CD14-positive monocyte (primary cell): ENCODE measurements at regions not wholly inside any gene's neighbourhood (a gene's known extent, or its start where the extent isn't known, plus 50 kb on each side); places are given as distances from the start of the nearest gene placed in this dataset.

Source experiments
- DNase-seq, 3 donors: peaks; one replicate each; pipeline ENCODE4 v3.0.0-alpha.2; 2011 to 2022
- H2AFZ ChIP-seq: 2 replicates; pipeline ENCODE4 v1.6.0; 2012; ENCODE audit warnings: mild to moderate bottlenecking, low read depth, low read length, inconsistent platforms; ENCODE audit not compliant: insufficient read depth, poor library complexity, severe bottlenecking
- H3K27ac ChIP-seq, 2 donors: 1 replicate in 1 of 2; 2 replicates in 1 of 2; pipeline ENCODE4 v1.5.1; 2012 to 2013; ENCODE audit warnings: low read length in 2 of 2, control low read depth in 1 of 2, inconsistent platforms in 1 of 2, low read depth in 1 of 2, mild to moderate bottlenecking in 1 of 2
- H3K27me3 ChIP-seq, 2 donors: one replicate each; pipeline versions ENCODE4 v1.6.0 to v1.6.1; 2011 to 2013; ENCODE audit warnings: low read length in 2 of 2; ENCODE audit not compliant: control insufficient read depth in 2 of 2, insufficient read depth in 2 of 2
- H3K36me3 ChIP-seq, 2 donors: replicated peaks in 1 of 2; 1 replicate in 1 of 2; 2 replicates in 1 of 2; pipeline versions ENCODE4 v1.5.1 to v1.6.1; 2012 to 2013; ENCODE audit warnings: low read length in 2 of 2, control low read depth in 1 of 2, inconsistent platforms in 1 of 2, mild to moderate bottlenecking in 1 of 2; ENCODE audit not compliant: insufficient read depth in 2 of 2, control insufficient read depth in 1 of 2
- H3K4me1 ChIP-seq, 2 donors: 1 replicate in 1 of 2; 2 replicates in 1 of 2; pipeline versions ENCODE4 v1.5.1 to v1.6.1; 2012 to 2013; ENCODE audit warnings: low read length in 2 of 2, control low read depth in 1 of 2, inconsistent platforms in 1 of 2, mild to moderate bottlenecking in 1 of 2, moderate library complexity in 1 of 2; ENCODE audit not compliant: insufficient read depth in 2 of 2, control insufficient read depth in 1 of 2
- H3K4me2 ChIP-seq: replicated peaks from 2 replicates; pipeline ENCODE3; 2012; ENCODE audit warnings: low read length, moderate library complexity, mild to moderate bottlenecking; ENCODE audit not compliant: poor library complexity, severe bottlenecking; ENCODE audit errors: extremely low read depth
- H3K4me3 ChIP-seq, 3 experiments: fragments of 200-600 bp in 1 of 3; sonication (generic) in 1 of 3; replicated peaks in 1 of 3; 1 replicate in 2 of 3; 2 replicates in 1 of 3; pipeline ENCODE4 v1.5.1; 2011 to 2013; ENCODE audit warnings: low read length in 3 of 3, mild to moderate bottlenecking in 3 of 3, control low read depth in 2 of 3, low read depth in 2 of 3, inconsistent platforms in 1 of 3, moderate library complexity in 1 of 3
- H3K79me2 ChIP-seq: 2 replicates; pipeline ENCODE4 v1.6.0; 2012; ENCODE audit warnings: mild to moderate bottlenecking, control low read depth, inconsistent platforms, low read length, moderate library complexity; ENCODE audit not compliant: insufficient read depth
- H3K9ac ChIP-seq: 2 replicates; pipeline ENCODE4 v1.6.0; 2017; ENCODE audit warnings: low read length, mild to moderate bottlenecking; ENCODE audit not compliant: insufficient read depth, poor library complexity, severe bottlenecking
- H3K9me3 ChIP-seq, 2 donors: replicated peaks in 1 of 2; 1 replicate in 1 of 2; 2 replicates in 1 of 2; pipeline versions ENCODE4 v1.5.1 to v1.6.1; 2012 to 2013; ENCODE audit warnings: low read length in 2 of 2, control low read depth in 1 of 2; ENCODE audit not compliant: control insufficient read depth in 1 of 2, insufficient read depth in 1 of 2
- H4K20me1 ChIP-seq: 2 replicates; pipeline ENCODE4 v1.6.0; 2012; ENCODE audit warnings: mild to moderate bottlenecking, low read length, control low read depth, moderate library complexity; ENCODE audit not compliant: insufficient read depth
- H3K27ac Mint-ChIP-seq, 7 donors: one replicate each; pipeline ENCODE4 v1.8.0; 2020; ENCODE audit warnings: mild to moderate bottlenecking in 7 of 7, mixed read lengths in 7 of 7, moderate library complexity in 6 of 7, inconsistent platforms in 2 of 7
- H3K27me3 Mint-ChIP-seq, 3 donors: one replicate each; pipeline ENCODE4 v1.8.0; 2021 to 2022; ENCODE audit warnings: low read depth in 3 of 3, mild to moderate bottlenecking in 3 of 3, mixed read lengths in 3 of 3, moderate library complexity in 3 of 3, inconsistent platforms in 1 of 3
- H3K36me3 Mint-ChIP-seq, 2 donors: one replicate each; pipeline ENCODE4 v1.8.0; 2020; ENCODE audit warnings: mixed read lengths in 2 of 2, inconsistent platforms in 1 of 2, mild to moderate bottlenecking in 1 of 2
- H3K4me1 Mint-ChIP-seq: one replicate; pipeline ENCODE4 v1.8.0; 2020; ENCODE audit warnings: mild to moderate bottlenecking, mixed read lengths
- H3K4me3 Mint-ChIP-seq, 2 donors: one replicate each; pipeline ENCODE4 v1.8.0; 2020; ENCODE audit warnings: mild to moderate bottlenecking in 2 of 2, mixed read lengths in 2 of 2, moderate library complexity in 1 of 2
- H3K9me3 Mint-ChIP-seq, 7 donors: one replicate each; pipeline ENCODE4 v1.8.0; 2020 to 2022; ENCODE audit warnings: mixed read lengths in 7 of 7, mild to moderate bottlenecking in 6 of 7, moderate library complexity in 6 of 7, inconsistent platforms in 2 of 7
- WGBS: methylation state at CpG from one replicate; pipeline ENCODE4 v1.1.5; 2013; ENCODE audit warnings: missing lambda C conversion rate; ENCODE audit not compliant: insufficient coverage; 5-methylcytosine and 5-hydroxymethylcytosine counted together
- intact Hi-C, 2 donors: fragments of 100-400 bp; cut with micrococcal nuclease; formaldehyde crosslinking; loops; one replicate each; pipeline versions ENCODE4 v1.15.0 to v1.15.1; 2023
- TF ChIP-seq, protein P1 (sequence below): fragments of 200-600 bp; IDR thresholded peaks from one replicate; pipeline ENCODE4 v1.8.0; 2022; ENCODE audit warnings: antibody characterized with exemption, mild to moderate bottlenecking

DNA sequence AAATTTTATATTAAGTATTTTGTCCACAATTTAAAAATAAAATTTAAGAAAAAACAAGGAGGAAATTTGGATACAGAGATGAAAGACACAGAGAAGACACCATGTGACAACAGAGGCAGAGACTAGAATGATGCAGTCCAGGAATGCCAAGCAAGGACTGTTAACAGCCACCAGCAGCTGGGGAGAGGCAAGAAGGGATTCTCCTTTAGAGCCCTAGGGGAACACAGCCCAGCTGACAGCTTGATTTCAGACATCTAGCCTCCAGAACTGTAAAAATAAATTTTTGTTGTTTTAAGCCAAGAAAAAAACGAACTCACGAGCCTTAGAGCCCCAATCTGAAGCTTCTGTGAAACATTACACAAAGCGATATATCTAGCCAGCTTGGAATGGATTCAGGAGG lies 198.5 kb downstream of the ZNF648 start:
- Histone ChIP-seq H4K20me1 (no peaks in the 10 kb centered on the region), H3K27ac (no peak overlapping the region), H3K36me3 (no peaks in the 10 kb centered on the region), H3K4me2 (no peak overlapping the region), H3K4me1 (no peaks in the 10 kb centered on the region), H3K79me2 (no peaks in the 10 kb centered on the region), H3K4me3 (no peak overlapping the region), H3K27me3 (no peaks in the 10 kb centered on the region), H2AFZ (no peak overlapping the region), H3K9me3 (no peaks in the 10 kb centered on the region), H3K9ac (no peak overlapping the region)
- TF ChIP-seq, protein P1, sequence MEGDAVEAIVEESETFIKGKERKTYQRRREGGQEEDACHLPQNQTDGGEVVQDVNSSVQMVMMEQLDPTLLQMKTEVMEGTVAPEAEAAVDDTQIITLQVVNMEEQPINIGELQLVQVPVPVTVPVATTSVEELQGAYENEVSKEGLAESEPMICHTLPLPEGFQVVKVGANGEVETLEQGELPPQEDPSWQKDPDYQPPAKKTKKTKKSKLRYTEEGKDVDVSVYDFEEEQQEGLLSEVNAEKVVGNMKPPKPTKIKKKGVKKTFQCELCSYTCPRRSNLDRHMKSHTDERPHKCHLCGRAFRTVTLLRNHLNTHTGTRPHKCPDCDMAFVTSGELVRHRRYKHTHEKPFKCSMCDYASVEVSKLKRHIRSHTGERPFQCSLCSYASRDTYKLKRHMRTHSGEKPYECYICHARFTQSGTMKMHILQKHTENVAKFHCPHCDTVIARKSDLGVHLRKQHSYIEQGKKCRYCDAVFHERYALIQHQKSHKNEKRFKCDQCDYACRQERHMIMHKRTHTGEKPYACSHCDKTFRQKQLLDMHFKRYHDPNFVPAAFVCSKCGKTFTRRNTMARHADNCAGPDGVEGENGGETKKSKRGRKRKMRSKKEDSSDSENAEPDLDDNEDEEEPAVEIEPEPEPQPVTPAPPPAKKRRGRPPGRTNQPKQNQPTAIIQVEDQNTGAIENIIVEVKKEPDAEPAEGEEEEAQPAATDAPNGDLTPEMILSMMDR = no peak
- no peak for DNase-seq
- no peaks in the 10 kb centered on the region for H3K4me1 Mint-ChIP-seq
- no peaks in the 10 kb centered on the region for H3K36me3 Mint-ChIP-seq
- H3K9me3 Mint-ChIP-seq = peaks cover 0 to 8% (median 2%) of the 10 kb centered on the region in 7 donors
- H3K4me3 Mint-ChIP-seq = no peak overlapping the region
- WGBS = 82% methylated on average over 2 of the region's 3 CpGs
- no peak overlapping the region for H3K27ac Mint-ChIP-seq
- H3K27me3 Mint-ChIP-seq = peaks cover 1 to 2% (median 1%) of the 10 kb centered on the region in 3 donors
- intact Hi-C loops = no loop called here

DNA sequence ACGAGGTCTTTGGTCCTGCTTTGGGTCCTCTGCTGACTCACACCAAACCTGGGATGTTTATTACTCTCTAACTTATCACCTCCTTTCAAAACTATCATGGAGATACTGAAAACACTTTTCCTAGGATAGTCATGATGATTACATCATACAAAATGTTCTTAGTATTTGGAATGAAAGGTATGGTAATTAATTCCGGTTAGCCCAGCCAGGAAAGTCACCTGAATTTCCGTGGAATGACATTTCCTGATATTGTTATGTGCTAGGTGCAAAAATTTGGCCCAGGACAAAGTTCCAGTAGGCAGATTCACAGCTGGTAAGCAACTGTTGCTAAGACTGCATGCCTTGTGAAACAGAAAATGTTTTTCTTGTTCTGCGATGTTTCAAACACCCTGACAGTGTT lies 203.4 kb downstream of the ZNF648 start:
- TF ChIP-seq, protein P1 = no peak
- H2AFZ ChIP-seq = no peak overlapping the region
- no peaks in the 10 kb centered on the region for H3K36me3 Mint-ChIP-seq
- H3K4me1 ChIP-seq = no peaks in the 10 kb centered on the region
- H3K27me3 ChIP-seq = no peaks in the 10 kb centered on the region
- DNase-seq = no peak
- WGBS = 90% methylated on average over 2 of the region's 4 CpGs
- no peak overlapping the region for H3K4me3 Mint-ChIP-seq
- H3K27me3 Mint-ChIP-seq = peaks cover 0 to 2% (median 1%) of the 10 kb centered on the region in 3 donors
- H3K36me3 ChIP-seq = no peaks in the 10 kb centered on the region
- no peak overlapping the region for H3K27ac Mint-ChIP-seq
- no peak overlapping the region for H3K4me2 ChIP-seq
- H3K9me3 ChIP-seq = peaks cover 0 to 4% of the 10 kb centered on the region in 2 donors
- H4K20me1 ChIP-seq = no peaks in the 10 kb centered on the region
- peaks cover 0 to 10% (median 5%) of the 10 kb centered on the region in 7 donors for H3K9me3 Mint-ChIP-seq
- intact Hi-C loops = no loop called here
- H3K27ac ChIP-seq = no peak overlapping the region
- H3K4me1 Mint-ChIP-seq = no peaks in the 10 kb centered on the region
- no peak overlapping the region for H3K4me3 ChIP-seq
- no peaks in the 10 kb centered on the region for H3K79me2 ChIP-seq
- H3K9ac ChIP-seq = no peak overlapping the region
